ENCODE measurements at regions not wholly inside any gene's neighbourhood (a gene's known extent, or its start where the extent isn't known, plus 50 kb on each side); places are given as distances from the start of the nearest gene placed in this dataset.

DNA sequence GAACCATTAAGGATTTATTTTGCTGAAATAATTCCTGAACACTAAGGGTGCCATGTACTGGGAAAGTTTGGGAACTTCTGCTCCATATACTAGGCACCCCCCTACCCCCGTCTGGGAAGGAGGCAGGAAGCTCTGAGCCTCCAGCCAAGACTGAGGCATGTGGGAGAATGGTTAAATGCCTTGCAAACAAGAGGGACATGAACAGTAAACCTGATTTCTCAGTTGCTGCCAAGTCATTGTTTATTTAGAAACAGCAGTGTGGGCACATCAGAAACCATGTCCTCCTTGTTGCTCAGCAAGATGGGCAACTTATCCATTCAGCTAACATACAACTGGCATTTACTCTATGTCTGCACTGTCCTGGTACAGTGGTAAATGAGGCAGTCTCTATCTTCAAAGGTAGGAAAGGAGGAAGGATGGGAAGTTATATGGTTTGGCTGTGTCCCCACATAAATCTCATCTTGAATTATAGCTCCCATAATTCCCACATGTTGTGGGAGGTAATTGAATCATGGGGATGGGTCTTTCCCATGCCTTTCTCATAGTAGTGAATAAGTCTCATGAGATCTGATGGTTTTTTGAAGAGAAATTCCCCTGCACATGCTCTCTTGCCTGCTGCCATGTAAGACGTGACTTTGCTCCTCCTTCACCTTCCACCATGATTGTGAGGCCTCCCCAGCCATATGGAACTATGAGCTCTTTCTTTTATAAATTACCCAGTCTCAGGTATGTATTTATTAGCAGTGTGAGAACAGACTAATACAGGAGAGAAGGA, 459.1 kb downstream of the MIAT start:
- no peak for DNase-seq (ENCODE audit: low read depth)

DNA sequence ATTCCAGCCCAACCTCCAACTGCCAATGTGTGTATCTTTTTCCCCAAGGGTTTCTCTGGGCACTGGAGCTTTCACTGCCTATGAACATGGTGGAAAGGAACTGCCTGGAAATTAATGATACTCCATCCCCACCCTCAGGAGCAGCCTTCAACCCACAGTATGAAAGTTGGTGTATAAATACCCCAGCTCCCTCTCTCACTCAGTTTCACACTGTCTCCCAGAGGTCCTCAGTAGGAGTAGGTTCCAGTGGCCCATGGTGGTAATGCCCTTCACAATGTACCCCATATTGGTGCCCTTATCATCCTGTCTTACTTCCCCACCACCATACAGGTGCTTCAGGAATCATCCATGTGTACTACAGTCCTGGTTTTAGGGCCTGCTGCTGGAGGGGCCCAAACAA, 462.6 kb downstream of the MIAT start:
- DNase-seq (ENCODE audit: low read depth) = no peak

- DNase-seq (ENCODE audit: low read depth) = no peak
Measured at GRCh38 chr22:27122574-27122973, 465.2 kb downstream of the MIAT start.

DNA sequence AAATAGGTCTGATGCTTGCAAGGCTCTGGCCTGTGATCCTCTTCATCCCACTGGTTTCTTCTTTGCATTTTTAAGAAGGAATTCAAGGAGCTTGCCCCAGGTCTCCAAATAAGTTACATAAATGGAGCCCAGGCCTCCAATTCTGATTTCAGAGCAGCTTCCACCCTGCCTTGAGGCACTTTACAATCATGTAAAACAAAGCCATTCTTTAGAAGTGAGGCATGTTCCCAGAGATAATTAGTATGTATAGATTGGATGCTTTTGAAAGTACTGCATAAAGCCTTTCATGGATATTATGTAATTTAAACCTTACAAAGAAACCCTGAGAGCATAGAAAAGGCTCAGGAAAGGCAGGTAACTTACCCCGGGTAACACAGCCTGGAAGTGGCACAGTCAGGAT, 466.5 kb downstream of the MIAT start:
- DNase-seq (ENCODE audit: low read depth) = no peak

- no peak for DNase-seq (ENCODE audit: low read depth)
Measured at GRCh38 chr22:27124351-27124966, 467.1 kb downstream of the MIAT start.

- DNase-seq (ENCODE audit: low read depth) = no peak
Measured at GRCh38 chr22:27125539-27125938, 468.2 kb downstream of the MIAT start.

DNA sequence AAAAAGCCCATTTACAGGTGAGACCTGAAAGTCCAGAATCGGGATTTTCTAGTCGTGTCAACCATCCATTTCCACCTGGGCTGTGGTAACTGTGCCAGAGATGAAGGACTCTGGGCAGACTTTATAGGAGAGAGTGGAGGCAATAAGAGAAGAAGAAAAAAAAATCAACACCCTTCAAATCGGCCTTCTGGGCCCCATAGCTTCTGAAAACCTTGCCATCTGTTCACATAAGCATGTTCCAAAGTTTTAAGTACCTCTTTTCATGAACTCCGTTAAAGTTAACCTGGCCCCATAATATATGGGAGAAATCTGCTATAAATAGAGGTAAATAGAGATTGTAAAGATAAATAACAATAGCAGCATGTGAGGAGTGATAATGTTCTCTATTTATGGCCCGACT, 470.5 kb downstream of the MIAT start:
- no peak for DNase-seq (ENCODE audit: low read depth)

GRCh38 chr22:27128461-27129085, 471.2 kb downstream of the MIAT start:
- DNase-seq (ENCODE audit: low read depth) = no peak

DNA sequence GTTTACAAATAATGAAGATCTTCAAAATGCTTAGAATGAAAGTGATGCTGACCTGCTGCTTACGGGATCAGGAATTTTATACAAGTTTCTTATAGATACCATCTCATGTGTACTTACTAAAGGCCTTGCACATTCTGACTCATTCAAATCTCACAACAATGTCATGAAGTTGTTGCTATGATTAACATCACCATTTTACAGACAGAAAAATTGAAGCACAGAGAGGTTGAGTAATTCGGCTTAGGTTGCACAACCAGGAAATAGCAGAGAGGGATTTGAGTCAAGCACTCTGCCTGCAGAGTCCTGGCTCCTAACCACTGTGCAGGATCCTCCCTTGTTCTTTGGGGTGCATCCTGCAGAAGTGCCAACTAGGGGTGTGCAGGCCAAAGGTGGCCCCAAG, 471.9 kb downstream of the MIAT start:
- no peak for DNase-seq (ENCODE audit: low read depth)

GRCh38 chr22:27130906-27131305, 473.5 kb downstream of the MIAT start:
- DNase-seq (ENCODE audit: low read depth) = no peak

DNA sequence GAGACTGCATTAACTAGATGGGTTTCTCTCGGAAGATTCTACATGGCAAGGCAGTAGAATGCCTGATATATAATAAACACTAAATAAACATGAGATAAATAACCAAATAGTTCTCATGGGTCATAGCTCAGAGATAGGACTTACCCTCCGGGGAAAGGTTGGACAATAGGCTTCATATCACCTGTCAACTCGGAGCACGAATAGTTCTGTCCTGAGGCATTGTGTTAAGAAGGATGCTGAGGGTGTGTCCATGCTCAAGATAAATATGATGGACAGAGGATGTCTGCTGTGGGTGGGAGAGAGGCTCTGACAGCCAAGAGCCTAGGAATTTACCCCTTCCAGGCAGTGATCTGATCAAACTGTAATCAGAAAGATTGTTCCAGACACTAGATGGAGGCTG, 474.0 kb downstream of the MIAT start:
- DNase-seq (ENCODE audit: low read depth) = no peak

DNA sequence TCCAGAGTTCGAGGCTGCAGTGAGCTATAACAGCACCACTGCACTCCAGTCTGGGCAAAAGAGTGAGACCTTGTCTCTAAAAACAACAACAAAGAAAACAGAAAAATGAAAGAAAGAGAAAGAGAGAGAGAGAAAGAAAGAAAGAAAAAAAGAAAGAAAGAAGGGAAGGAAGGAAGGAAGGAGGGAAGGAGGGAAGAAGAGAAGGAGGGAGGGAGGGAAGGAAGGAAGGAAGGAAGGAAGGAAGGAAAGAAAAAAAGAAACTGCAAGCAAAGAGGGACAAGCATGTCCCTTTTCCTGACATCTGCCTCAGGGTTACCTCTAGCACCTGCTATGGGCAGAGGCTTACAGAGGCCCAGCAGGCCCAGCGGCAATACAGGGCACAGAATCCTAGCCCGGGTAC, 475.0 kb downstream of the MIAT start:
- DNase-seq (ENCODE audit: low read depth) = no peak

- DNase-seq (ENCODE audit: low read depth) = no peak
Measured at GRCh38 chr22:27133019-27133431, 475.6 kb downstream of the MIAT start.

GRCh38 chr22:27133681-27134314, 476.4 kb downstream of the MIAT start:
- DNase-seq (ENCODE audit: low read depth) = no peak

GRCh38 chr22:27134315-27134701, 476.9 kb downstream of the MIAT start:
- DNase-seq (ENCODE audit: low read depth) = no peak

DNA sequence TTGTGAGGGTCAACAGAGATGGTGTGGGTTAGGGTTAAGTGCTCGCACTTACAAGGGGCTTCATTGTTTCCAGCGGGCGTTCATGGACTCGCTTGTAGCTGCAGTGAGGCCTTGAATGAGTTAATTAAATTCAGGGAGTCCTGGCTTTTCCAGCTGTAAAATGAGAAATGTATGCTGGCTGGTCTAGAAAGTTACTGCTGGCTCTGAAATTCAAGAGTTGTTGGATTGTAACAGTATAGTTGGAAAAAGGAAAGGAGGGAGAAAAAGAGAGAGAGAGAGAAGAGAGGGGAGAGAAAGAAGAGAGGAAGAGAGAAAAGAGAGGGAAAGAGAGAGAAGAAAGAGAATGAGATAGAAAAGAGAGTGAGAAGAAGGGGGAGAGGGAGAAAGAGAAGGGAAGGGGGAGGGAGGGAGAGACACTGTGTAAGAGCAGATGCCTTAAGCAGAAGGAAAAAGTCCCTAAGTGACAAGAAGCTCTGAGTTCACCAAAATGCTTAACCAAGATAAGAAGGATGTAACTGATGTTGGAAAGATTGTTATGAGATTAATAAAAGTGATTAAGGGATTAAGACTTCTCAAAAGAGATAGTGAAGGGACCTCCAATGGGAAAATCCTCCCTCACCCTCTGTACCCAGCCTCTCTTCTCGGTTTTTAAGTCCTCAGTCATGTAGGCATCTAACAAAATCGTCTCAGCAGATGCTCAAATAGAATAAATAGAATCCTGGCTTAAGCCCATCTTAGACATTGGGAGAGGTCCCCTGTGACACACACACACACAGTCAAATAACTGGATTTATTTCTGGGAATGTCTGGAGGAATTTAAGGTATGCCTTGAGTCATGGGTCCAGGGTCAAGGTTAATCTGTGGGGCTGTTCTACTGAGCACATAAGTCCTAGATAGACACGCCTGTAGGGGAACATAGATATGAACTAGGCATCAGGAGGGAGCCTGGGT, 477.9 kb downstream of the MIAT start:
- no peak for DNase-seq (ENCODE audit: low read depth)

DNA sequence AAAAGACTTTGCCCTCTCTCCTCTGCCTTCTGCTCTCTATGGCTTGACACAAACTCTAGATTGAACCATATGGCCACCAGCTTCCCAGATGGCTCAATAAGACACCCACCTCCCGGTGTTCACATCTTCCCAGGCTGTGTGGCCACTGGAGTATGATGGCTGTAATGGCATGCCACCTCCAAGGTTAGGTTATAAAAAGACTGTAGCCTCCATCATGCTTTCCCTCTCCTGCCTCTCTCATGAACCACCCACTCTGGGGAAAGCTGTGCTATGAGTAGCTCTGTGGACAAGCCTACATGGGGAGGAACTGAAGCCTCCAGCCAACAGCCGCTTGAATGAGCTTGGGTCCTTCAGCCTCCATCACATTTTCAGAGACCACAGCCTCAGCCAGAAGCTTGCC, 479.2 kb downstream of the MIAT start:
- no peak for DNase-seq (ENCODE audit: low read depth)

- no peak for DNase-seq (ENCODE audit: low read depth)
Measured at GRCh38 chr22:27137871-27138337, 480.5 kb downstream of the MIAT start.

GRCh38 chr22:27138471-27138870, 481.1 kb downstream of the MIAT start:
- DNase-seq (ENCODE audit: low read depth) = no peak

DNA sequence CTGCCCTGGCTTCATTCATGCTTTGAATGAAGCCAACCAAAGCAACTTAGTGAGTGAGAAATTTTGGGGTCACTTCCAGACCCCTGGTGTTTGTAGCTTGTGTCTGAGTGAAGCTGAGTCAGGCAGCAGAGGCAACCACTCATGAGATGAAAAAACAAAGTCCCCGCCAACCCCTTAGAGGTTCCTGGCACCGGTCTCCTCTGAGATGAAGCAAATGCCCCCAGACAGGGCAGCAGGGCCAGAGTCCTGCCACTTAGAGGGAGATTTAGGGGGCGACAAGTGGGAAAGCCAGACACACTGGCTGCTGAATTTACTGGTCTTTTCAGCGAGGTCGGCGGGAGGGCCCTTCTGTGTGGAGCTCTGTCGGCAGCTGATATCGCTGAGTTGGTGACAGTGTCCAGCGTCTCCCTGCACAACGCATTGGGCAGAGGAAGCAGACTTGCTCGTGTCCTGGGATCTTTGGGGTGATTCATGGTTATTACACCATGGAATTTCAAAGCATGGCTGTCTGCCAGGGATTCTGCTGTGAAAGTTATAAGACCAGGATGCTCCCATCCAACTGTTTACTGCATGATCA, 482.6 kb downstream of the MIAT start:
- DNase-seq (ENCODE audit: low read depth) = no peak

DNA sequence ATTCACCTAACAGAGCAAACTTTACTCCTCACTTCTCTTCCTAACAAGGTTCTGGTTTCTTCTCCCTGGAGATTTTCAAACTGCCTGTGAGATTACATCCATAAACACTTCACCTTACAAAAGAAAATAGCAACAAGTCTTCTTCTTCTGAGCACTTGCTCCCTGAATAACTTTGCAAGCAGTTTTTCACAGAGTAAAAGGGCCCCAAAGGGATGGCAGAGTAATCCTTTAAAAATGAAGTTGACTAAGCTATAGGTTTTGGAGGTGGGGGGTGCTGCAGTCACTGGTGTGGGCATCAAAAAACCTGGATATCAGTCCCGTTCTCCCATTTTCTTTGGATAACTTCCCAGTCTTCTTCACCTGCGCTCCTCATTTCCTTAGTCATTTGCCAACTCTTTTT, 484.9 kb downstream of the MIAT start:
- DNase-seq (ENCODE audit: low read depth) = no peak

All from stimulated activated CD8-positive, alpha-beta memory T cell treated with anti-CD3 and anti-CD28 coated beads, Interleukin-12 subunit alpha, Interleukin-12 subunit beta, amount 100 ng/mL, for 1 hour (primary cell).